Suprapubic skin (tissue), 4 donors: ENCODE measurements at regions not wholly inside any gene's neighbourhood (a gene's known extent, or its start where the extent isn't known, plus 50 kb on each side); places are given as distances from the start of the nearest gene placed in this dataset.

Experiments used
- DNase-seq, 2 donors: peaks; one replicate each; pipeline ENCODE4 v3.0.0-alpha.2; 2019; ENCODE audit warnings: low spot score in 2 of 2
- H3K27ac ChIP-seq: fragments of 200-600 bp; sonication (generic); one replicate; pipeline ENCODE4 v1.5.1; 2019
- H3K27me3 ChIP-seq: fragments of 200-600 bp; sonication (generic); one replicate; pipeline ENCODE4 v1.5.1; 2019
- H3K36me3 ChIP-seq: fragments of 200-600 bp; sonication (generic); one replicate; pipeline ENCODE4 v1.5.1; 2019
- H3K4me1 ChIP-seq: fragments of 200-600 bp; sonication (generic); one replicate; pipeline ENCODE4 v1.5.1; 2019
- H3K4me3 ChIP-seq: fragments of 200-600 bp; sonication (generic); one replicate; pipeline ENCODE4 v1.5.1; 2019; ENCODE audit warnings: mild to moderate bottlenecking
- H3K9me3 ChIP-seq: fragments of 200-600 bp; sonication (generic); one replicate; pipeline ENCODE4 v1.5.1; 2019
- EP300 ChIP-seq: sonication (generic); formaldehyde crosslinking; IDR thresholded peaks from one replicate; pipeline ENCODE4 v1.6.1; 2017; ENCODE audit warnings: antibody characterized with exemption
- POLR2A ChIP-seq, 2 donors: fragments of 450-650 bp; IDR thresholded peaks; one replicate each; pipeline ENCODE4 v1.6.1; 2017; ENCODE audit warnings: antibody characterized with exemption in 2 of 2, mild to moderate bottlenecking in 2 of 2, moderate library complexity in 2 of 2
- POLR2AphosphoS5 ChIP-seq, 3 donors: sonication (generic); formaldehyde crosslinking; IDR thresholded peaks; one replicate each; pipeline ENCODE4 v1.6.1; 2017; ENCODE audit warnings: antibody characterized with exemption in 3 of 3
- WGBS: methylation state at CpG from one replicate; pipeline ENCODE4 v1.1.5; 2018; 5-methylcytosine and 5-hydroxymethylcytosine counted together
- TF ChIP-seq, protein P1 (sequence below), 2 donors: fragments of 200-600 bp in 1 of 2; fragments of 450-650 bp in 1 of 2; sonication (generic) in 1 of 2; IDR thresholded peaks; one replicate each; pipeline ENCODE4 v1.5.1; 2016 to 2019; ENCODE audit warnings: antibody characterized with exemption in 2 of 2, mild to moderate bottlenecking in 1 of 2, moderate library complexity in 1 of 2

DNA sequence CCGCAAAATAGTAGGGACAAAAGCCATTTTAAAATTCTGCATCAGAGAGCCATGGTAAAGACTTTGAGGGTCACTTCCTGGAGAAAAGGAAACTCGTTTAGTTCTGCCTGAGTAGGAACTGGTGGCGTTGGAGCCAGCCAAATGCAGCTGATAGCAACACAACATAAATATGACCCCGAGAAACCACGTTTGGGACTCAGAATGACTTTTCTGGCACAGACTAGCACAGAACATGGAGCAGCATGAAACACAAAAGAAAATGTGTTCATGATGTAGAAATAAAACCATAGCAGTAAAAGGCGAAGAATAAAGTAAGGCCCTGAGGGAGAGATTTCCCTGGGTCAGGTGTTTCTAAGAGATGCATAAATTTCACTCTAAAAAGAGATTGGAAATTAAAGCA is 149.2 kb upstream of the KLHL29 start:
- H3K27me3 ChIP-seq = no peaks in the 10 kb centered on the region
- no peak for DNase-seq
- H3K4me3 ChIP-seq = no peak overlapping the region
- H3K36me3 ChIP-seq = no peaks in the 10 kb centered on the region
- WGBS = 67% methylated on average over 6 of the region's 6 CpGs
- TF ChIP-seq, protein P1, sequence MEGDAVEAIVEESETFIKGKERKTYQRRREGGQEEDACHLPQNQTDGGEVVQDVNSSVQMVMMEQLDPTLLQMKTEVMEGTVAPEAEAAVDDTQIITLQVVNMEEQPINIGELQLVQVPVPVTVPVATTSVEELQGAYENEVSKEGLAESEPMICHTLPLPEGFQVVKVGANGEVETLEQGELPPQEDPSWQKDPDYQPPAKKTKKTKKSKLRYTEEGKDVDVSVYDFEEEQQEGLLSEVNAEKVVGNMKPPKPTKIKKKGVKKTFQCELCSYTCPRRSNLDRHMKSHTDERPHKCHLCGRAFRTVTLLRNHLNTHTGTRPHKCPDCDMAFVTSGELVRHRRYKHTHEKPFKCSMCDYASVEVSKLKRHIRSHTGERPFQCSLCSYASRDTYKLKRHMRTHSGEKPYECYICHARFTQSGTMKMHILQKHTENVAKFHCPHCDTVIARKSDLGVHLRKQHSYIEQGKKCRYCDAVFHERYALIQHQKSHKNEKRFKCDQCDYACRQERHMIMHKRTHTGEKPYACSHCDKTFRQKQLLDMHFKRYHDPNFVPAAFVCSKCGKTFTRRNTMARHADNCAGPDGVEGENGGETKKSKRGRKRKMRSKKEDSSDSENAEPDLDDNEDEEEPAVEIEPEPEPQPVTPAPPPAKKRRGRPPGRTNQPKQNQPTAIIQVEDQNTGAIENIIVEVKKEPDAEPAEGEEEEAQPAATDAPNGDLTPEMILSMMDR (IDR thresholded peaks at IDR 0.05) = no peak
- no peaks in the 10 kb centered on the region for H3K4me1 ChIP-seq
- no peaks in the 10 kb centered on the region for H3K9me3 ChIP-seq
- no peak overlapping the region for H3K27ac ChIP-seq

DNA sequence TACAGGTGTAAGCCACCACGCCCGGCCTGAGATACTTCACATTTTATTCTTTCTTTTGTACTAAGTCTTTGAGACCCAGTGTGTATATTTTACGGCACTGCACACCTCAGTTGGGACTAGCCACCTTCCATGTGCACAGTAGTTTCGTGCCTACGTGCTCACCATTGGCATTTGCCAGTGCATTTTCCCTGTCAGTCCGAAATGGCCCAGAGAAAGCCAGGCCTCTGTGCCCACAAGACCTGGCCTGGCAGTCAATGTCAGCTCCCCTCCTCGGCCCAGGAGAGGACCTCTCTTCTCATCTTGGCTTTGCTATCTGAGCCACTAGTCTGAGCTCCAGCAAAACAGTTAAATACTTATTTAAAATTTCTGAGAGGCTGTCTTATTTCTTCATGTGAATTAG is 147.8 kb upstream of the KLHL29 start:
- Histone ChIP-seq H3K4me3 (no peak overlapping the region), H3K4me1 (peaks cover 3% of the 10 kb centered on the region), H3K27ac (no peak overlapping the region), H3K27me3 (no peaks in the 10 kb centered on the region), H3K36me3 (no peaks in the 10 kb centered on the region), H3K9me3 (no peaks in the 10 kb centered on the region)
- 94% methylated on average over 7 of the region's 7 CpGs for WGBS
- TF ChIP-seq POLR2A (IDR thresholded peaks at IDR 0.05) = no peak
- TF ChIP-seq, protein P1 (IDR thresholded peaks at IDR 0.05) = no peak
- no peak for TF ChIP-seq EP300
- TF ChIP-seq POLR2AphosphoS5 (IDR thresholded peaks at IDR 0.05) = no peak
- no peak for DNase-seq

DNA sequence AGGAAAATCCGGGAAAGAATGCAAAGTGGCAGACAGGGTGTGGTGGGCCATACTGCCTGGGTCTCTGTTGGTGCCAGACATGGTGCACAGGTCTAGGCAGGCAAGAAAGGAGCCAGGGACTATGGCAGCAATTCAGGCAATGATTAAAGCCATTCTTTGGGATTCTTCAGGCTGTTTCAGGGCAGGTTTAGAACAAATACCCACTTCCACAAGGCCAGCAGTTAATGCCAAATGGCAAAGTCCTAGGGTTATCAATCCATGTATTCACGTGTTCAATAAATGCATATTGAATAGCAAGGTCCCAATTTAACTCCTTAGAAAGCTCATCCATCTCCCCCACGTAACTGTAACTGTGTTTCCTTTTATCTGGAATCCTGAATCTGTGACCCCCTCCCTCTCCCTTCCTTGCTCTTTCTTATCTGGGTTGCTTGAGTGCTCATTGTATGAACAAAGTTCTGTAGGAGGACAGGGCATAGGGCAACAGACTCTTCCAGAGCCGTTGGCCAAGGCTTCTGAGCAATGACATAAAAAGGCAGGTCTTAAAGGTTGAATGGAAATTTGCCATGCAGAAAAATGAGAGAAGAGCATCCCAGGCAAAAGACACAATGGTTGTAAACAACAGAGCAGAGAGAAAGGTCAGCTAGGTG is 146.8 kb upstream of the KLHL29 start:
- no peak for DNase-seq
- H3K9me3 ChIP-seq = no peaks in the 10 kb centered on the region
- WGBS = 62% methylated on average over 4 of the region's 4 CpGs
- H3K27ac ChIP-seq = no peak overlapping the region
- no peaks in the 10 kb centered on the region for H3K27me3 ChIP-seq
- peaks cover 6% of the 10 kb centered on the region for H3K4me1 ChIP-seq
- TF ChIP-seq POLR2AphosphoS5 (IDR thresholded peaks at IDR 0.05) = no peak
- TF ChIP-seq POLR2A (IDR thresholded peaks at IDR 0.05) = no peak
- TF ChIP-seq, protein P1 (IDR thresholded peaks at IDR 0.05) = no peak
- no peak for TF ChIP-seq EP300
- no peak overlapping the region for H3K4me3 ChIP-seq
- H3K36me3 ChIP-seq = no peaks in the 10 kb centered on the region

DNA sequence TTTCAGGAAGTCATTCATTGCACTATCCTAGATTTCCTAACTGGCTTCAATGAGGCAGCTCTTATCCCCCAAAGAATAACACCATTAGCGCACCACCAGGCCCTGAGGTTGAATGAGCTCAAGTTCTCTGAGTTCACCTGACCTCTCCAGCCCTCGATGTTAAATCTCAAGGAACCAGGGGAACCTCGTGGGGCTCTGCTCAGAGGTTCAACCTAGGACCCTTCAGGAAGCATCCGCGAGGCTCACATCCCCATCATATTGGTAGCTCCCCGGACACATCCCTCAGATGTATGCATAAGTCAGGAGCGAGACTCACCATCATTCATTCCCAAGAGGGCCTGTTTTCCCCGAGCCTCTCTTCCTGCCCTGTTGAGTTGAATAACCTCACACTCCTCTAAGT is 145.6 kb upstream of the KLHL29 start:
- Histone ChIP-seq H3K4me3 (no peak overlapping the region), H3K27me3 (no peaks in the 10 kb centered on the region), H3K36me3 (no peaks in the 10 kb centered on the region), H3K9me3 (no peaks in the 10 kb centered on the region), H3K27ac (no peak overlapping the region), H3K4me1 (peaks cover 8% of the 10 kb centered on the region)
- TF ChIP-seq, protein P1 (IDR thresholded peaks at IDR 0.05) = no peak
- no peak for TF ChIP-seq EP300
- TF ChIP-seq POLR2AphosphoS5 (IDR thresholded peaks at IDR 0.05) = no peak
- no peak for TF ChIP-seq POLR2A (IDR thresholded peaks at IDR 0.05)
- DNase-seq = no peak
- 92% methylated on average over 8 of the region's 8 CpGs for WGBS

DNA sequence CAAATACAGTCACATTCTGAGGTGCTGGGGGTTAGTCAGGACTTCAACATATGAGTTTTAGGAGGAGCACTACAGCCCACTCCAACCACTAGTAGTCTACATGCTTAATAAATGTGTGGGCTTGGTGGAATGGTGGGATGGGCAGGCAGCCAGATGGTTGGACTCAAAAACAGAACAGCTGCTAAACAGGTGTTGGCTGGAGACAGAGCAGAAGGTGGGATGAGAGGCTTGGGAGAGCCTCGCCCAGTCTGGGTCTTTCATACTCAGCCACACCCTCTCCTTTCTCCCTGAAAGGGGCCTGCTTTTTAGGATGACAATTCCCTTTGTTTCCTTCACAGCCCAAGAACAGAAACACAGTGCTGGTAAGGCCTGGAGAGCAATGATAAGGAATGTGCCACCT is 143.9 kb upstream of the KLHL29 start:
- Histone ChIP-seq H3K9me3 (no peaks in the 10 kb centered on the region), H3K36me3 (no peaks in the 10 kb centered on the region), H3K4me1 (peaks cover 8% of the 10 kb centered on the region), H3K27ac (no peak overlapping the region), H3K27me3 (no peaks in the 10 kb centered on the region), H3K4me3 (no peak overlapping the region)
- TF ChIP-seq, protein P1 (IDR thresholded peaks at IDR 0.05) = no peak
- WGBS = 50% methylated on average over 1 of the region's 1 CpG
- DNase-seq = no peak
